DMS114 treated with DMSO at 0.1 percent for 48 hours (cell line): ENCODE measurements at regions not wholly inside any gene's neighbourhood (a gene's known extent, or its start where the extent isn't known, plus 50 kb on each side); places are given as distances from the start of the nearest gene placed in this dataset.
"Not testable (repeated sequence)": the region's sequence is repeated elsewhere in the genome, so short reads cannot be mapped to it uniquely, and the experiment has no call there.

ENCODE experiments used
- DNase-seq: peaks from one replicate; lab custom pipeline; 2025; ENCODE audit not compliant: unreplicated experiment; lab: John Stamatoyannopoulos, UW

- DNase-seq: no peak
Observed at GRCh38 chr20:29762620-29763019, 1494.8 kb upstream of the DEFB115 start.

DNA sequence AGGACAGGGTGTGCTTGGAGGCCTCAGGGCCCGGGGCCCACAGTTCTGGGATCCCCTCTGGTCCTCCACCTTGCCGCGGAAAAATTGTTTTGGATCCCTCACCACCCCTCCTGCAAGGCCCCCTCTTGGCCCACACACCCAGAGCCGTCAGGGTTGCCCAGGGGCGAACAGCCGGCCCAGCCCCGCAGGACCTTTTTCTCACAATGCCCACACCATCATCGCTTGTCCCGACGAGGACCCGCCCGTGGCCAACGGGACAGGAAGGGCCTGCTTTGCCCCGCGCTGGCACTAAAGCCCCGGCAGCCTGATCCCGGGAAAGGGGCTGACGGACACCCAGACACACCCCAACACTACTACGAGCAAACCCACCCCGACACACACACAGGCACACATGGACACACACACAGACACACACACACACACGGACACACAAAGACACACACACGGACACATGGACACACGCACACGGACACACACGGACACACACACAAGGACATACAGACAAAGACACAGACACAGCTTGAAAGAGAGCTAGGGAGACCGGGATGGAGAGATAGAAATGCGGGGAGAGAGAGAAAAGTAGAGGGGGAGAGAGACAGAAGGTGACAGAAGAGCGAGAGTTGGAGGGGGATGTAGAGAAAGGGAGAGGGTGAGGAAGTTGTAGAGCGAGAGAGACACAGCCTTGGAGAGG, 1493.5 kb upstream of the DEFB115 start:
- no peak for DNase-seq

DNA sequence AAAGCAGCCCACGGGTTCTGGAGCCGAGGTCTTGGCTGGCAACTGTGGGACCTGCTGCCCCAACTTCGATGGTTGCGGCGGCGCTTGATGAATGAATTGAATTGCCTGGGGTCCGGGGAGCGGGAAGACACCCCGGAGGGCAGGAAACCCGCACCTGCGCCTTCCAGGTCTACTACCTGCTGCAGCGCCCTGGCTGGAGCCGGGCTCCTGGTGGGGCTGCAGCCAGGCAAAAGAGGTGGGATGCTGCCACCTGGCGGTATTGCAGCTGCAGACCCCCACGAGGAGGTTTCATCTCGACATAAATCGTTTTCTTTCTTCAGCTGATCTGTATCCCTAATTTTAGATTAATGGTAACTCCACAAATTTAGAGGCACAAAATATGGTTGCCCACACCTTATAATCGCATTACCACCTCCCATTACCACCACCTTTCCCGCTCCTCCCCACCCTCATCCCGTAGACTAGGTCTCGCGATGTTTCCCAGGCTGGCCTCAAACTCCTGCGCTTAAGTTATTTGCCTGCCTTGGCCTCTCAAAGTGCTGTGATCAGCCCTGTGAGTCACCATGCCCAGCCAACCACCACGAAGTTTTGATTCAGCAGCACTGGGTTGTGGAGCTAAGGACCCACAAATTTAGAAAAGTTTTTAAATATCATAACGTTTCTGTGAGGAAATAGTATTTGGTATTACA, 1492.4 kb upstream of the DEFB115 start:
- not testable (repeated sequence) for DNase-seq

DNA sequence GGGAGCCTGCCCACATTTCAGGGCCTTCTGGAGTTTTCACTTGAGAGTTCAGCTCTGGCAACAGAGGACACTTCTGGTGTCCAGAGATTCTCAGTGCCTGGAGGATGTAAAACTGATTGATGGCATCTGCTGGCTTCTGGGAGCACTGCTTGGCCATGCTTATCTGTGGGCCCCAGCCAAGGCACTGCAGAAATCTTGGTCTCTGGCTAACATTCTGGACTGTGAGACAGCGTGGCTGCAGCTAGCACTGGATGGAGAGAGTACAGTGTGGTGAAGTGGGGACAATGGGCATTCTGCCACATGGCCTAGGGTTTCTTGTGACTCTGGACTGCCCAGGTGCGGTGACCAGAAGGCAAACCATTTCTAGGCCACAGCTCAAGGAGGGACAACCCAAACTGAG, 1479.4 kb upstream of the DEFB115 start:
- DNase-seq: not testable (repeated sequence)

DNA sequence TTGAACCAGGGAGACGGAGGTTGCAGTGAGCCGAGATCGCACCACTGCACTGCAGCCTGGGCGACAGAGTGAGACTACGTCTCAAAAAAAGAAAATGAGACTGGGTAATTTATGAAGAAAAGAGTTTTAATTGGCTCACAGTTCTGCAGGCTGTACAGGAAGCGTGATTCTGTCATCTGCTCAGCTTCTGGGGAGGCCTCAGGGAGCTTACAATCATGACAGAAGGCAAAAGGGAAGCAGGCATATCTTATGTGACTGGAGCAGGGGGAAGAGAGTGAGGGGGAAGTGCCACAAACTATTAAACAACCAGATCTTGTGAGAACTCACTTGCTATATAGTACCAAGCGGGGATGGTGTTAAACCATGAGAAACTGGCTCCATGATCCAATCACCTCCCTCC, 1476.2 kb upstream of the DEFB115 start:
- DNase-seq: not testable (repeated sequence)

DNA sequence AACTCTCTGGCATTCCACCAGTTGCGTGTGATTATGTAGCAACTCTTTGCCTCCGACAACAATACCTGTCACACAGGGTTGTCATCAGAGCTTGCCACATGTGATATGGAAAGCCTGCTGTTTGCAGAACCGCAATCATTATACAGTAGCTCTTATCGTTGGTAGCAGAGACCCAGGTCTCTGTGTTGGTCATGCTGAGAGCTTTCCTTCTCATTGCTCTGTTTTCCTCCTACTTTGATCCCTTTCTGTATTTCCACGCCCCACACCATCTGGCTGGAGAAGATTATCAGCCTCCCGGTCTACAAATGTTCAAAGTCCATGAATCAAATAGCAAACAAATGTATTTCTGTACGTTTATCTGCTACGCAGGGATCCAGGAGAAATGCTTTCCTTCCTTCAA, 1475.6 kb upstream of the DEFB115 start:
- DNase-seq: not testable (repeated sequence)

DNA sequence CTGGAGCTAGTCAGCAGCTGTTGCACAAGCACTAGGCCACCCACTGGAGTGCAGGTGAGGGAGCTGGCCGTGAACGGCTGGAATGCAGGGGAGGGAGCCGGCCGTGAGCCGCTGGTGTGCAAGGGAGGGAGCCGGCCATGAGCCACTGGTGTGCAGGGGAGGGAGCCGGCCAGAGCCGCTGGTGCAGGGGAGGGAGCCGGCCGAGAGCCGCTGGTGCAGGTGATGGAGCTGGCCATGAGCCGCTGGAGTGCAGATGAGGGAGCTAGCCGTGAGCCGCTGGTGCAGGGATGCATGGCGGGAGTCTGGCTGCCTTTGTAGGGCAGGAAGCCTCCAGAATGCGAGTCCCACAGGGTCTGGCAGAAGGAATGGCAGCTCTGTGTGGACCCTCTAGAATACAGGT, 1470.0 kb upstream of the DEFB115 start:
- not testable (repeated sequence) for DNase-seq

GRCh38 chr20:29790510-29790909, 1467.0 kb upstream of the DEFB115 start:
- no peak for DNase-seq

- DNase-seq: not testable (repeated sequence)
Observed at GRCh38 chr20:29831508-29831907, 1426.0 kb upstream of the DEFB115 start.

DNA sequence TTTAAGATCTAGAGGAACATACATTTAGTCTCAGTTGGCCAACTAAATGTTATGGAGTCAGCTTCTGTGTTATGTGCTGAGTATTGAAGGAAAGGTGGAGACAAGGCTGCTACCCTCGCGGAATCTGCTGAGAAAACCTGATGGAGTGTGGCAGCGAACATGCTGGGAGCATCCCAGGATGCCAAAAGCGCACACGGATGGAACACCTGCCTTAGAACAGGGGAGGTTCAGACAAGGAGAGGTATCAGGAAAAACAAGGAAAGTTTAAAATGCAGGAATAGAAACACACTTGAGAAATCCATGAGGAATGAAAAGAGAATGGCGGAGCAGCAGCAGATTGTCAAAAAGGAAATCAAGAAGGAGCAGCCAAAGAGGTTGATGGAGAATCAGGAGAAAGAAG, 1389.5 kb upstream of the DEFB115 start:
- not testable (repeated sequence) for DNase-seq

- DNase-seq: not testable (repeated sequence)
Observed at GRCh38 chr20:29868688-29869087, 1388.8 kb upstream of the DEFB115 start.

- not testable (repeated sequence) for DNase-seq
Observed at GRCh38 chr20:29871816-29872215, 1385.6 kb upstream of the DEFB115 start.

DNA sequence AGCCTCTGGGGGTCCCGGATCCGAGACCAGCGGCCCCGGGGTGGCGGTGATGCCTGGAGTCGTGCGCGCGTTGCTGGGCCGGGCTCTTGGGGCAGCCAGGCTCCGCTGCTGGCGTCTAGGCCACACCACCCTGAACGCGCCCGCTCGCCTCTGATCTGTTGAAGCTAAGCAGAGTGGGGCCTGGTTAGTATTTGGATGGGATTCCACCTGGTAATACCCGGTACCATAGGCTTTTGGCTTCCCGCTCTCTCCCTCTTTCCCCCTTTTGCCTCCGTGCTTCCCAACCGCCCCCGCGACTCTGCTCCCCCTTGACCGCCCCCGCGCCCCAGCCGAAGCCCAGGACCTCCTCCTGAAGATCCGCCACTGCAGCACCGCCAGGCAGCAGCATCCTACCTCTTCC, 1383.5 kb upstream of the DEFB115 start:
- DNase-seq: no peak

GRCh38 chr20:29874476-29875202, 1382.8 kb upstream of the DEFB115 start:
- no peak for DNase-seq

DNA sequence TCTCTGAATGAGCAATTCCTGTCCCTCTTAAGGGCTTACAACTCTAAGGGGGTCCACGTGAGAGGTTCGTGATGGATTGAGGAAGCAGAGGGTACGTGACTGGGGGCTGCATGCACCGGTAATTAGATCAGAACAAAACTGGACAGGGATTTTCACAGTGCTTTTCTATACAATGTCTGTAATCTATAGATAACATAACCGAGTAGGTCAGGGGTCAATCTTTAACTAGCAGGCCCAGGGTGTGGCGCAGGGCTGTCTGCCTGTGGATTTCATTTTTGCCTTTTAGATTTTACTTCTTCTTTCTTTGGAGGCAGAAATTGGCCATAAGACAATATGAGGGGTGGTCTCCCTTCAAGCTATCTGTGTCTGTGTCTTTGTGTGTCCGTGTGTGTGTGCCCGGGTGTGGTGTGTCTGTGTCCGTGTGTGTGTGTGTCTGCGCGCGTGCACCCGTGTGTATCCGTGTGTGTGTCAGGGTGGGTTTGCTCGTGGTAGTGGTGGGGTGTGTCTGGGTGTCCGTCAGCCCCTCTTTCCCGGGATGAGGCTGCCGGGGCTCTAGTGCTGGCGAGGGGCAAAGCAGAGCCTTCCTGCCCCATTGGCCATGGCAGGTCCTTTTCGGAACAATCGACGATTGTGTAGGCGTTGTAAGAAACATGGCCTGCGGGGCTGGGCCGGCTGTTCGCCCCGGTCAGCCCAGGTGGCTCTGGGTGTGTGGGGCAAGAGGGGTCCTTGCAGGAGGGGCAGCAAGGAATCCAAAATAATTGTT, 1382.0 kb upstream of the DEFB115 start:
- DNase-seq: not testable (repeated sequence)

DNA sequence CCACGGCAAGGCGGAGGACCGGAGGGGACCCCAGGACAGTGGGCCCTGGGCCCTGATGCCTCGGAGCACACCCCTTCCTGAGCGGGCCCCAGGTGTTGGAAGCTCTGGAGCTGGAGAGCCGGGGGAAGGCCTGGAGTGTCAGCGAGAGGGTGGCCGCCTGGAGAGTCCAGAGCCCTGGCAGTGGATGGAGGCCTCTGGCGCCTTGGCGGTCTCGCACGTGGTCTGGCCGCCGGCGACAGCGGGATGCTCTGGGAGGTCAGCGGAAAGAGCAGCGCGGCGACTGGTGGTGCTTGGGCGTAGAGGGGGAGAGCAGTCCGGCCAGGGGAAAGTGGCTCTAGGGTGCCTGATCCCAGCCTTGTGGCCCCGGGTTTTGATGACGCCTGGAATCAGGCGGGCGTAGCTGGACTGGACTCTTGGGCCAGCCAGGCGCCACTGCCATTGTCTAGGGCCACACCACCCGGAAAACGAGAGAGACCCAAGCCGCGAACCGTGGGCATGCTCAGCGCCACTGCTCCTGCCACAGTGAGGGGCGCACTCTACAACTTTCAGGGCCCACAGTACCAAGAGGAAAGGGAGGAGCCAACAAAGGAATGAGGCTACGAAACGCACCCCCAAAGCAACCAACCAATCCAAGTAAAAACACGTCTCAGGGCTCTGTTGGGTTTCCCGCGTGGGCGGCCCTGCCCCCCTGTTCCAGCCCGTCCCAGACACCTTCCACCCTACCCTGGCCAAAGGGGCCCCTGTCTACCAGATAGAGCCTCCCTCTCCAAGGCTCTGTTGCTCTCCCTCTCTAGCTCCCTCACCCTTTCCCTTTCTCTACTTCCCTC, 1381.2 kb upstream of the DEFB115 start:
- not testable (repeated sequence) for DNase-seq

- DNase-seq: no peak
Observed at GRCh38 chr20:29876911-29877285, 1380.6 kb upstream of the DEFB115 start.

- DNase-seq: not testable (repeated sequence)
Observed at GRCh38 chr20:29877411-29878280, 1379.8 kb upstream of the DEFB115 start.

- DNase-seq: peak; percentile 22
Observed at GRCh38 chr20:29878281-29878741, 1379.2 kb upstream of the DEFB115 start.
